AG09309 (cell line): ENCODE measurements at regions not wholly inside any gene's neighbourhood (a gene's known extent, or its start where the extent isn't known, plus 50 kb on each side); places are given as distances from the start of the nearest gene placed in this dataset.

Source experiments
- DNase-seq: peaks from one replicate; pipeline ENCODE4 v3.0.0-alpha.2; 2010; ENCODE audit warnings: low read depth
- H3K4me3 ChIP-seq: 2 replicates; pipeline ENCODE4 v1.5.1; 2011; ENCODE audit warnings: mild to moderate bottlenecking, low read depth, low read length, moderate library complexity; ENCODE audit not compliant: control insufficient read depth
- CTCF ChIP-seq: IDR thresholded peaks from 2 replicates; pipeline ENCODE4 v1.5.1; 2011; ENCODE audit warnings: mild to moderate bottlenecking, low read depth, low read length, inconsistent platforms; ENCODE audit not compliant: insufficient read depth, control insufficient read depth; ENCODE audit errors: missing control alignments

GRCh38 chr3:150022381-150023238, 51.9 kb upstream of the PFN2 start:
- DNase-seq, result no peak

GRCh38 chr3:150020527-150020926, 49.8 kb upstream of the PFN2 start:
- no peak for DNase-seq
- H3K4me3 ChIP-seq, result no peak overlapping the region
- no peak for TF ChIP-seq CTCF

More at GRCh38 chr3:150022381-150023238, 51.9 kb upstream of the PFN2 start:
- TF ChIP-seq CTCF, result no peak
- H3K4me3 ChIP-seq, result no peak overlapping the region
